MCF 10A (cell line): ENCODE measurements at regions not wholly inside any gene's neighbourhood (a gene's known extent, or its start where the extent isn't known, plus 50 kb on each side); places are given as distances from the start of the nearest gene placed in this dataset.

Experiments used
- BruUV-seq: library from RNA; stranded (reverse); fragments of 400-500 nt; replicated peaks from 2 replicates; lab custom pipeline; 2021; lab: Mats Ljungman, UMichigan
- CTCF ChIA-PET: fragments of 300-600 bp; sonication (Branson Sonifier 250); formaldehyde crosslinking; extraction: SDS; loops from one replicate; lab custom pipeline; 2021; ENCODE audit warnings: antibody characterized with exemption, inconsistent platforms; lab: Yijun Ruan, JAX
- POLR2A ChIA-PET: fragments of 300-600, 350-650 bp; sonication (Branson Sonifier 250); formaldehyde crosslinking; extraction: SDS; loops from one replicate; lab custom pipeline; 2020; ENCODE audit warnings: antibody characterized with exemption, inconsistent platforms; lab: Yijun Ruan, JAX
- DNase-seq: peaks from one replicate; pipeline ENCODE4 v3.0.0-alpha.2; 2018; ENCODE audit not compliant: unreplicated experiment
- H3K27ac Mint-ChIP-seq: one replicate; pipeline ENCODE4 v1.8.0; 2022; ENCODE audit warnings: mild to moderate bottlenecking, low read depth, mixed read lengths; ENCODE audit not compliant: unreplicated experiment
- H3K27me3 Mint-ChIP-seq: one replicate; pipeline ENCODE4 v1.8.0; 2022; ENCODE audit warnings: mixed read lengths; ENCODE audit not compliant: insufficient read depth, unreplicated experiment
- H3K36me3 Mint-ChIP-seq: one replicate; pipeline ENCODE4 v1.8.0; 2022; ENCODE audit warnings: mild to moderate bottlenecking, moderate library complexity, mixed read lengths; ENCODE audit not compliant: insufficient read depth, unreplicated experiment
- H3K4me1 Mint-ChIP-seq: one replicate; pipeline ENCODE4 v1.8.0; 2022; ENCODE audit warnings: mixed read lengths; ENCODE audit not compliant: insufficient read depth, unreplicated experiment
- H3K4me3 Mint-ChIP-seq: one replicate; pipeline ENCODE4 v1.8.0; 2022; ENCODE audit warnings: mild to moderate bottlenecking, moderate library complexity, mixed read lengths; ENCODE audit not compliant: unreplicated experiment
- H3K9me3 Mint-ChIP-seq: one replicate; pipeline ENCODE4 v1.8.0; 2022; ENCODE audit warnings: mixed read lengths; ENCODE audit not compliant: unreplicated experiment
- CTCF ChIP-seq: fragments of 200-600 bp; IDR thresholded peaks from one replicate; pipeline ENCODE4 v1.8.0; 2022; ENCODE audit warnings: antibody characterized with exemption, mild to moderate bottlenecking; ENCODE audit not compliant: unreplicated experiment
- intact Hi-C: fragments of 100-400 bp; cut with micrococcal nuclease; formaldehyde crosslinking; loops from 2 replicates; pipeline ENCODE4 v1.14.1; 2022

GRCh38 chr15:70269991-70270751 lies 172.5 kb upstream of the TLE3 start:
- Mint-ChIP-seq H3K27ac (no peak overlapping the region), H3K9me3 (no peaks in the 10 kb centered on the region), H3K4me1 (peaks cover 57% of the 10 kb centered on the region), H3K27me3 (no peaks in the 10 kb centered on the region), H3K4me3 (no peak overlapping the region), H3K36me3 (no peaks in the 10 kb centered on the region)
- ChIA-PET POLR2A (interaction anchor here (0.6 to 4.1 kb wide), 7 partner anchors 36 to 713 kb away, joined by 3 to 22 read pairs (median 3); partner anchors contain the start of gene TLE3), CTCF (interaction anchor here (0.6 to 1.4 kb wide), 4 partner anchors 16 to 204 kb away, joined by 3 to 4 read pairs (median 3); no protein-coding TSS in a partner anchor)
- no peak for TF ChIP-seq CTCF
- intact Hi-C loops: no loop called here
- BruUV-seq: no TSS peak
- DNase-seq: peak; percentile 56

DNA sequence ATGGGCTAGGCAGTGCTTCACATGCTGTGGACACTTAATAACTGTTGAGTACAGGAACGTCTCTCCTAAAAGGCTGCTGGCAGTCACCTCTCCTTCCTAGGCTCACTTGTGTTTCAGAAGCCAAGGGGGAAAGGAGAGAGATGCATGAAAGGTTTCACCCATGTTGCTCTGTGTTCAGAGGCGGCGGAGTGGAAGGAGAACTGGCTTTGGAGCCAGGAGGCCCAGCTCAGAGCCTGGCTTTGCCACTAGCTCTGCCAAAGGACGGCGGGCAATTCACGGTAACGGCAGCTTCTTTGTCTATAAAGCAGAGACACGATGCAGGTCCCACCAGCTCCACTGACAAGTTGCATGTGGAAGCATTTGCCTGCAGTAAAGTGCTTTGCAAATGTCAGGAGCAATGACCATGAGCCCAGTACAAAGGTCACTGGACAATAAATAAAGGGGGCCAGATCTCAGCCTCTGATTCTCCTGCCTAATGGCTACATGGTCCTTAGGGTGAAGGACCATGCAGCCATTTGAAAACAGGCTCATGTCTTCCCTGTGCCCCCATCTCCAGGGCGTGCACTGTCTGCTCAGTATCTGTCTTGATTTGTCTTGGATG lies 171.7 kb upstream of the TLE3 start:
- Mint-ChIP-seq H3K27me3 (no peaks in the 10 kb centered on the region), H3K4me1 (peaks cover 57% of the 10 kb centered on the region)
- CTCF ChIA-PET: interaction anchor here (0.6 to 1.4 kb wide), 2 partner anchors 71 to 205 kb away, joined by 3 read pairs; no protein-coding TSS in a partner anchor

DNA sequence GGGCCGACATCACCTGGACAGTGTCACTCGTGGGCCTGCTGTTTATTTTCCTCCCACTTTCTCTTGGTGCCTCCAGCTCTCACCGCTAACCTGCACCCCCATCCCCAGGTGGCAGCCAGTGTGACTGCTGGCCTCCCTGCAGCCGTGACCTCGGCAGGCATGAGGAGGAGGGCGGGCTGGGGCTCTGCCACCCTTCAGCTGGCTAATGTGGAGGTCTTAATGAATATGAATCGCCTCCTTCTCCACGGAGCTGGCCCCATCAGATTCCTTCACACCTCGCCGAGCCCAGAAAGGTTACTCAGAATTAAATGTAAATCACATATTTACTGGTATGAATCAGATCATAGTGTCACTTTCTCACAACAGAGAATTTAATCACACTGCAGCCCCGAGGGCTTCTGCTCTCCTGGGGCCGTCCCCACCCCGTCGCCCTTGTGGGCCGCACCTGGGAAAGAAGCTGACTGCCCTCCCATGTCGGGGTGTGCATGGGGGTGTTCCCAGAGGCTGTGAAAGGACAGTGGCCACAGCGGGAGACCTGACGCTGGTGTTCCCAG lies 171.1 kb upstream of the TLE3 start:
- Mint-ChIP-seq H3K36me3 (no peaks in the 10 kb centered on the region), H3K9me3 (no peaks in the 10 kb centered on the region), H3K27ac (no peak overlapping the region), H3K4me1 (peaks cover 57% of the 10 kb centered on the region), H3K4me3 (no peak overlapping the region), H3K27me3 (no peaks in the 10 kb centered on the region)
- intact Hi-C loops: no loop called here
- POLR2A ChIA-PET: interaction anchor here (0.6 to 4.1 kb wide), 5 partner anchors 81 to 179 kb away, joined by 3 to 22 read pairs (median 4); partner anchors contain the start of gene TLE3
- no TSS peak for BruUV-seq
- TF ChIP-seq CTCF: no peak
- CTCF ChIA-PET: interaction anchor here (0.6 to 1.4 kb wide), 3 partner anchors 97 to 793 kb away, joined by 3 read pairs; no protein-coding TSS in a partner anchor
- DNase-seq: peak; percentile 47

More for the DNA sequence above, 171.7 kb upstream of the TLE3 start:
- DNase-seq: no peak
- POLR2A ChIA-PET: interaction anchor here (0.6 to 4.1 kb wide), 3 partner anchors 80 to 179 kb away, joined by 3 to 22 read pairs (median 6); partner anchors contain the start of gene TLE3
- intact Hi-C loops: no loop called here
- no peak for TF ChIP-seq CTCF
- Mint-ChIP-seq H3K9me3 (no peaks in the 10 kb centered on the region), H3K27ac (no peak overlapping the region), H3K4me3 (no peak overlapping the region), H3K36me3 (no peaks in the 10 kb centered on the region)
- no TSS peak for BruUV-seq
